Loucy (cell line): ENCODE measurements at regions not wholly inside any gene's neighbourhood (a gene's known extent, or its start where the extent isn't known, plus 50 kb on each side); places are given as distances from the start of the nearest gene placed in this dataset.

Source experiments
- H2AFZ ChIP-seq: fragments of 200-600 bp; sonication (generic); 2 replicates; pipeline ENCODE4 v1.6.0; 2016; ENCODE audit warnings: antibody characterized with exemption, mild to moderate bottlenecking, low read length, moderate library complexity
- H3F3A ChIP-seq: fragments of 200-600 bp; 2 replicates; pipeline ENCODE4 v1.6.0; 2016; ENCODE audit warnings: antibody characterized with exemption, low read depth, mild to moderate bottlenecking
- H3K27me3 ChIP-seq: fragments of 200-600 bp; sonication (generic); 2 replicates; pipeline ENCODE4 v1.6.1; 2014; ENCODE audit warnings: low read length, mild to moderate bottlenecking; ENCODE audit not compliant: insufficient read depth, poor library complexity, severe bottlenecking
- H3K36me3 ChIP-seq: fragments of 200-600 bp; sonication (generic); 2 replicates; pipeline ENCODE4 v1.6.1; 2016; ENCODE audit warnings: low read length; ENCODE audit not compliant: insufficient read depth
- H3K4me1 ChIP-seq: fragments of 200-600 bp; sonication (generic); 2 replicates; pipeline ENCODE4 v1.5.1; 2014; ENCODE audit warnings: low read length, mild to moderate bottlenecking; ENCODE audit not compliant: insufficient read depth, poor library complexity, severe bottlenecking
- H3K4me2 ChIP-seq: fragments of 200-600 bp; sonication (generic); 2 replicates; pipeline ENCODE4 v1.6.0; 2014; ENCODE audit warnings: antibody characterized with exemption, low read length, low read depth, mild to moderate bottlenecking; ENCODE audit not compliant: poor library complexity, severe bottlenecking
- H3K4me3 ChIP-seq: fragments of 200-600 bp; sonication (generic); 2 replicates; pipeline ENCODE4 v1.5.1; 2014; ENCODE audit warnings: low read length, mild to moderate bottlenecking, mixed read lengths; ENCODE audit not compliant: poor library complexity, severe bottlenecking
- H3K79me2 ChIP-seq: fragments of 200-600 bp; sonication (generic); 2 replicates; pipeline ENCODE4 v1.6.1; 2014; ENCODE audit warnings: low read length; ENCODE audit not compliant: insufficient read depth
- H3K9ac ChIP-seq: fragments of 200-600 bp; sonication (generic); 2 replicates; pipeline ENCODE4 v1.6.0; 2014; ENCODE audit warnings: mild to moderate bottlenecking, low read depth, low read length, moderate library complexity; ENCODE audit not compliant: poor library complexity, severe bottlenecking
- H3K9me2 ChIP-seq: fragments of 200-600 bp; sonication (generic); replicated peaks from 2 replicates; pipeline ENCODE4 v1.6.1; 2016; ENCODE audit warnings: low read depth, low read length, mixed read lengths
- H3K9me3 ChIP-seq: fragments of 200-600 bp; sonication (generic); 2 replicates; pipeline ENCODE4 v1.6.1; 2014; ENCODE audit warnings: mild to moderate bottlenecking, antibody characterized with exemption, low read length, low read depth; ENCODE audit not compliant: insufficient read depth
- H4K20me1 ChIP-seq: fragments of 200-600 bp; sonication (generic); 2 replicates; pipeline ENCODE4 v1.6.0; 2014; ENCODE audit warnings: antibody characterized with exemption, low read length, mild to moderate bottlenecking; ENCODE audit not compliant: insufficient read depth, poor library complexity, severe bottlenecking
- EZH2phosphoT487 ChIP-seq: fragments of 200-600 bp; IDR thresholded peaks from 2 replicates; pipeline ENCODE4 v1.6.1; 2018; ENCODE audit warnings: antibody characterized with exemption, mild to moderate bottlenecking, moderate library complexity, borderline replicate concordance
- TF ChIP-seq, protein P1 (sequence below): fragments of 200-600 bp; sonication (generic); conservative IDR thresholded peaks from 2 replicates; pipeline ENCODE4 v1.5.1; 2014; ENCODE audit warnings: mild to moderate bottlenecking, antibody characterized with exemption, low read length

DNA sequence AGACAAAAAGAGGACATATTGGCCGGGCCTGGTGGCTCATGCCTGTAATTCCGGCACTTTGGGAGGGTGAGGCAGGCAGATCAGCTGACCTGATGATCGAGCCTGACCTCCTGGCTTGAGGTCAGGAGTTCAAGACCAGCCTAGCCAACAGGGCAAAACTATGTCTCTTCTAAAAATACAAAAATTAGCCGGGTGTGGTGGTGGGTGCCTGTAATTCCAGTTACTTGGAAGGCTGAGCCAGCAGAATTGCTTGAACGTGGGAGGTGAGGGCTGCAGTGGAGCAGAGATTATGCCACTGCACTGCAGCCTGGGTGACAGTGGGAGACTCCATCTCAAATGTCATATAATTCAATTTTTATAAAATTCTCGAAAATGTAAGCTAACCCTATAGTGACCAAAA lies 84.5 kb downstream of the SEMA4F start:
- 0 out of 2 replicates have a peak, but pooled peaks cover 3% of the 10 kb centered on the region for H3K9me3 ChIP-seq
- H3K4me1 ChIP-seq = peaks cover 25% of the 10 kb centered on the region
- TF ChIP-seq, protein P1, sequence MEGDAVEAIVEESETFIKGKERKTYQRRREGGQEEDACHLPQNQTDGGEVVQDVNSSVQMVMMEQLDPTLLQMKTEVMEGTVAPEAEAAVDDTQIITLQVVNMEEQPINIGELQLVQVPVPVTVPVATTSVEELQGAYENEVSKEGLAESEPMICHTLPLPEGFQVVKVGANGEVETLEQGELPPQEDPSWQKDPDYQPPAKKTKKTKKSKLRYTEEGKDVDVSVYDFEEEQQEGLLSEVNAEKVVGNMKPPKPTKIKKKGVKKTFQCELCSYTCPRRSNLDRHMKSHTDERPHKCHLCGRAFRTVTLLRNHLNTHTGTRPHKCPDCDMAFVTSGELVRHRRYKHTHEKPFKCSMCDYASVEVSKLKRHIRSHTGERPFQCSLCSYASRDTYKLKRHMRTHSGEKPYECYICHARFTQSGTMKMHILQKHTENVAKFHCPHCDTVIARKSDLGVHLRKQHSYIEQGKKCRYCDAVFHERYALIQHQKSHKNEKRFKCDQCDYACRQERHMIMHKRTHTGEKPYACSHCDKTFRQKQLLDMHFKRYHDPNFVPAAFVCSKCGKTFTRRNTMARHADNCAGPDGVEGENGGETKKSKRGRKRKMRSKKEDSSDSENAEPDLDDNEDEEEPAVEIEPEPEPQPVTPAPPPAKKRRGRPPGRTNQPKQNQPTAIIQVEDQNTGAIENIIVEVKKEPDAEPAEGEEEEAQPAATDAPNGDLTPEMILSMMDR = no peak
- no peak for TF ChIP-seq EZH2phosphoT487
- H4K20me1 ChIP-seq = no peaks in the 10 kb centered on the region
- no peak overlapping the region for H3K4me2 ChIP-seq
- H3K27me3 ChIP-seq = no peaks in the 10 kb centered on the region
- H3K9me2 ChIP-seq = no peaks in the 10 kb centered on the region
- H3K36me3 ChIP-seq = no peaks in the 10 kb centered on the region
- no peaks in the 10 kb centered on the region for H3K79me2 ChIP-seq
- no peak overlapping the region for H2AFZ ChIP-seq
- H3F3A ChIP-seq = no peaks in the 10 kb centered on the region; the same call in 1 of the 2 replicates
- H3K9ac ChIP-seq = no peak overlapping the region
- H3K4me3 ChIP-seq = no peak overlapping the region

DNA sequence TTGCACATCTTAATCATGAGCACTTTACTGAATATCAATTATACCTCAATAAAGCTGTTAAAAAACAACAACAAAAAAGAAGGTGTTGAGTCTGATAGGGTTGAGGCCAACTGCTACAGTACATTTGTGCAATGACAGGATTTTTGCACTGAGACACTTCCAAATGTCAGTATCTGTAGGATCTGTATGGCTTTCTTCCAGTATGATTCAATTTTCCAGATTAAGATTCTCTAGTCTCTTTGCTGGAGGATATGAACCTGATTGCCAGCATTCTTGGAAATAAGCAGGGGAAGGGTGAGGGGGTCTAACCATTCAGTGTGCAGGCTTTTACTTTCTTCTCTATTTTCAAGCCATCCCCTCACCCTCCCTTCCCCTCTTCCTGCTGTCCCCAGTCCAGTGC lies 85.1 kb downstream of the SEMA4F start:
- Histone ChIP-seq H3K27me3 (no peaks in the 10 kb centered on the region), H3K79me2 (no peaks in the 10 kb centered on the region), H4K20me1 (no peaks in the 10 kb centered on the region), H2AFZ (no peak overlapping the region), H3K4me2 (no peak overlapping the region), H3K4me3 (no peak overlapping the region), H3K9me3 (0 out of 2 replicates have a peak, but pooled peaks cover 3% of the 10 kb centered on the region), H3K9me2 (no peaks in the 10 kb centered on the region), H3F3A (no peaks in the 10 kb centered on the region; the same call in 1 of the 2 replicates), H3K4me1 (peaks cover 21% of the 10 kb centered on the region), H3K9ac (no peak overlapping the region), H3K36me3 (no peaks in the 10 kb centered on the region)
- TF ChIP-seq, protein P1 = no peak
- no peak for TF ChIP-seq EZH2phosphoT487

DNA sequence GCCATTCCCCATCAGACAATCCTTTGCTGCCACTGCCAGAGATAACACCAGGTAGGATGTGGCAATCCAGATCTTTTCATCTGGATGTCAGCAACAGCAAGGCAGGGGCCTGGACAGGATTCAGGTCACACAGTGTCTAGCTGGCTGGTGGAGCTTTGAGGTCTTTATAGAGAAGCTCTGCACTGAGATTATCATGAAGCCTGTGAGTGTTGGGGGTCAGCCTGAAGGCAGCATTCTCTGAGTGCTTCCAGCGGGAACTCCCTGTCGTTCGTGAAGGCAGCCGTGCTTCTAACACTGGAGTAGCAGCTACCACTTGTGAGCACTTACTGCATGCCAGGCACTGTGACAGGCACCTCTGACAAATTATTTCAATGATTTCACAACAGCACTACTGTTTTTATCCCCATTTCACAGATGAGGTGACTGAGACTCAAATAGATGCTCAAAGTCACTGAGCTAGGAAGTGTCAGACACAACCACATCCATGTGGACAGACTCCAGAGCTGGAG lies 85.7 kb downstream of the SEMA4F start:
- H3K9ac ChIP-seq = no peak overlapping the region
- no peaks in the 10 kb centered on the region; the same call in 1 of the 2 replicates for H3F3A ChIP-seq
- H3K4me1 ChIP-seq = peaks cover 15% of the 10 kb centered on the region
- no peak for TF ChIP-seq EZH2phosphoT487
- TF ChIP-seq, protein P1 = no peak
- H4K20me1 ChIP-seq = no peaks in the 10 kb centered on the region
- H2AFZ ChIP-seq = no peak overlapping the region
- 0 out of 2 replicates have a peak, but pooled peaks cover 3% of the 10 kb centered on the region for H3K9me3 ChIP-seq
- no peak overlapping the region for H3K4me2 ChIP-seq
- no peaks in the 10 kb centered on the region for H3K36me3 ChIP-seq
- H3K9me2 ChIP-seq = no peaks in the 10 kb centered on the region
- H3K4me3 ChIP-seq = no peak overlapping the region
- H3K27me3 ChIP-seq = no peaks in the 10 kb centered on the region
- no peaks in the 10 kb centered on the region for H3K79me2 ChIP-seq
